H1 (cell line): ENCODE measurements at regions not wholly inside any gene's neighbourhood (a gene's known extent, or its start where the extent isn't known, plus 50 kb on each side); places are given as distances from the start of the nearest gene placed in this dataset.

Source experiments
- CEBPB ChIP-seq: IDR thresholded peaks from 2 replicates; pipeline ENCODE4 v1.6.1; 2012; ENCODE audit warnings: low read depth, low read length
- CHD1 ChIP-seq: IDR thresholded peaks from 2 replicates; pipeline ENCODE4 v1.6.1; 2012; ENCODE audit warnings: low read depth, low read length, improper control_type of control experiment
- CHD2 ChIP-seq: IDR thresholded peaks from 2 replicates; pipeline ENCODE4 v1.6.1; 2012; ENCODE audit warnings: low read length, improper control_type of control experiment
- CREB1 ChIP-seq: IDR thresholded peaks from 2 replicates; pipeline ENCODE4 v1.6.1; 2012; ENCODE audit warnings: inconsistent platforms
- CTBP2 ChIP-seq: IDR thresholded peaks from 2 replicates; pipeline ENCODE4 v1.7.0; 2011; ENCODE audit warnings: borderline replicate concordance, mild to moderate bottlenecking, moderate library complexity, mixed read lengths, low read length; ENCODE audit not compliant: insufficient read depth, insufficient read length
- EGR1 ChIP-seq: IDR thresholded peaks from 2 replicates; pipeline ENCODE4 v1.6.1; 2011; ENCODE audit warnings: low read depth, low read length, borderline replicate concordance
- EP300 ChIP-seq, 2 experiments: IDR thresholded peaks; 1 replicate in 1 of 2; 2 replicates in 1 of 2; pipeline ENCODE4 v1.6.1; 2011 to 2012; ENCODE audit warnings: low read depth in 2 of 2, low read length in 2 of 2, mild to moderate bottlenecking in 2 of 2, borderline replicate concordance in 1 of 2, inconsistent platforms in 1 of 2, moderate library complexity in 1 of 2
- GTF2F1 ChIP-seq: IDR thresholded peaks from 2 replicates; pipeline ENCODE4 v1.6.1; 2012; ENCODE audit warnings: low read depth, low read length, improper control_type of control experiment, borderline replicate concordance
- JUN ChIP-seq: IDR thresholded peaks from 2 replicates; pipeline ENCODE4 v1.6.1; 2011; ENCODE audit warnings: low read depth, mild to moderate bottlenecking, improper control_type of control experiment, low read length
- MAFK ChIP-seq: IDR thresholded peaks from 2 replicates; pipeline ENCODE4 v1.6.1; 2012; ENCODE audit warnings: low read depth, mild to moderate bottlenecking, improper control_type of control experiment, low read length
- NRF1 ChIP-seq: IDR thresholded peaks from 2 replicates; pipeline ENCODE4 v1.6.1; 2011; ENCODE audit warnings: mild to moderate bottlenecking, low read depth, low read length, improper control_type of control experiment
- RFX5 ChIP-seq: IDR thresholded peaks from 2 replicates; pipeline ENCODE4 v1.6.1; 2011; ENCODE audit warnings: low read depth, low read length, improper control_type of control experiment, borderline replicate concordance
- RXRA ChIP-seq: IDR thresholded peaks from 2 replicates; pipeline ENCODE4 v1.6.1; 2011; ENCODE audit warnings: low read depth, mild to moderate bottlenecking, low read length, moderate library complexity; ENCODE audit not compliant: insufficient read depth
- TAF7 ChIP-seq: optimal IDR thresholded peaks from 2 replicates; pipeline ENCODE3; 2011; ENCODE audit warnings: low read depth, mild to moderate bottlenecking, inconsistent platforms, low read length, moderate library complexity, borderline replicate concordance
- TEAD4 ChIP-seq: IDR thresholded peaks from 2 replicates; pipeline ENCODE4 v1.6.1; 2012; ENCODE audit warnings: low read depth, low read length, inconsistent platforms, mixed read lengths
- TF ChIP-seq, protein P1 (sequence below), 3 experiments: IDR thresholded peaks; 1 replicate in 2 of 3; 2 replicates in 1 of 3; pipeline versions ENCODE4 v1.5.1 to v1.6.1; 2011; ENCODE audit warnings: low read length in 3 of 3, mild to moderate bottlenecking in 3 of 3, inconsistent platforms in 2 of 3, low read depth in 1 of 3, moderate library complexity in 1 of 3; ENCODE audit not compliant: insufficient read depth in 1 of 3; ENCODE audit errors: control extremely low read depth in 1 of 3
- TF ChIP-seq, protein P2 (sequence below): IDR thresholded peaks from 2 replicates; pipeline ENCODE4 v1.6.1; 2011; ENCODE audit warnings: low read length, improper control_type of control experiment
- TF ChIP-seq, protein P3 (sequence below): IDR thresholded peaks from 2 replicates; pipeline ENCODE4 v1.6.1; 2011; ENCODE audit warnings: low read depth, mild to moderate bottlenecking, low read length; ENCODE audit not compliant: insufficient read depth

DNA sequence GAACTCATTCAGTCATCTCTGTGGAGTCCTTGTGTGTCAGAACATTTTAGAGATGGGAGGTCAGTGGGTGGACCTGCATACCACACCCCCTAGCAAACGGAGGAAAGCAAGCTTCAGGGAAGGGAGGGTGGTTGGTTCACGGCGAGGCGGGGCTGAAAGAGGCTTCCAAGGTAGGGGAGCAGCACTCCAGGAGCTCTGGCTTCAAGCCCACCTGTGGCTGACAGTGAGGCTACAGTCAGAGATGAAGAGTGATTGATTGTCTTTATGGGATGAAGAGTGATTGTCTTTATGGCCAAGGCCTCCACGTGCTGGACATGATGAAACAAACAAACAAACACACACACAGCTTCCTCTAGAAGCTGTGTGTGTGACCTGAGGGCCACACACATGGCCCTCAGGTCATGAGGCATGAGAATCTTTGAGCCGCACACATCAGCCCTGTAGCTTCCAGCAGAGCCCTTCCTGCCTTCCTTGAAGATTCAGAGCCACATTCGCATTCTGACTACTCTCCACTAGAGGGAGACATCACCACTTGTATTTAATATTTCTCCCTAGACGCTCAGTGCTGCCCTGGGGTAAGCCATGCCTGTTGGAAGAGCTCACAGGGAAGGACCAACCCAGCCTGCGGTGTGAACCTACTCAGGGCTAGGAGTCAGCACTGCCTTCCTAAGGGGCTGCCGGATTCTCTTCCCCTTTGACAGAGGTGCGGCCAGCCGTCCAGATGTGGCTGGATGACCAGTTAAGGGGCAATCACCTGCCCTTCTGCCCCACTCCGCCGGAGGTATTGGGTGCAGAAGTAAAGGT, 54.4 kb upstream of the KCNA1 start (continued):
- TF ChIP-seq CTBP2 (no peak), GTF2F1 (no peak), RFX5 (no peak), EP300 (IDR thresholded peaks at IDR 0.05; ENCODE audit: borderline replicate concordance in 1 of 2, low read depth in 2 of 2, low read length in 2 of 2) (no peak), TEAD4 (0 out of 2 replicates have a peak, but pooled peaks have one; percentile 4), CHD2 (no peak), TAF7 (no peak), RXRA (no peak), NRF1 (no peak), MAFK (no peak), CEBPB (no peak), CHD1 (no peak), CREB1 (no peak), EGR1 (no peak), JUN (no peak)
- TF ChIP-seq, protein P1, sequence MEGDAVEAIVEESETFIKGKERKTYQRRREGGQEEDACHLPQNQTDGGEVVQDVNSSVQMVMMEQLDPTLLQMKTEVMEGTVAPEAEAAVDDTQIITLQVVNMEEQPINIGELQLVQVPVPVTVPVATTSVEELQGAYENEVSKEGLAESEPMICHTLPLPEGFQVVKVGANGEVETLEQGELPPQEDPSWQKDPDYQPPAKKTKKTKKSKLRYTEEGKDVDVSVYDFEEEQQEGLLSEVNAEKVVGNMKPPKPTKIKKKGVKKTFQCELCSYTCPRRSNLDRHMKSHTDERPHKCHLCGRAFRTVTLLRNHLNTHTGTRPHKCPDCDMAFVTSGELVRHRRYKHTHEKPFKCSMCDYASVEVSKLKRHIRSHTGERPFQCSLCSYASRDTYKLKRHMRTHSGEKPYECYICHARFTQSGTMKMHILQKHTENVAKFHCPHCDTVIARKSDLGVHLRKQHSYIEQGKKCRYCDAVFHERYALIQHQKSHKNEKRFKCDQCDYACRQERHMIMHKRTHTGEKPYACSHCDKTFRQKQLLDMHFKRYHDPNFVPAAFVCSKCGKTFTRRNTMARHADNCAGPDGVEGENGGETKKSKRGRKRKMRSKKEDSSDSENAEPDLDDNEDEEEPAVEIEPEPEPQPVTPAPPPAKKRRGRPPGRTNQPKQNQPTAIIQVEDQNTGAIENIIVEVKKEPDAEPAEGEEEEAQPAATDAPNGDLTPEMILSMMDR (IDR thresholded peaks at IDR 0.05; ENCODE audit: control extremely low read depth in 1 of 3, insufficient read depth in 1 of 3, low read depth in 1 of 3, low read length in 3 of 3) = peak; percentile 24 to 84 (median 83)
- TF ChIP-seq, protein P2, sequence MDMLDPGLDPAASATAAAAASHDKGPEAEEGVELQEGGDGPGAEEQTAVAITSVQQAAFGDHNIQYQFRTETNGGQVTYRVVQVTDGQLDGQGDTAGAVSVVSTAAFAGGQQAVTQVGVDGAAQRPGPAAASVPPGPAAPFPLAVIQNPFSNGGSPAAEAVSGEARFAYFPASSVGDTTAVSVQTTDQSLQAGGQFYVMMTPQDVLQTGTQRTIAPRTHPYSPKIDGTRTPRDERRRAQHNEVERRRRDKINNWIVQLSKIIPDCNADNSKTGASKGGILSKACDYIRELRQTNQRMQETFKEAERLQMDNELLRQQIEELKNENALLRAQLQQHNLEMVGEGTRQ = no peak
- TF ChIP-seq, protein P3, sequence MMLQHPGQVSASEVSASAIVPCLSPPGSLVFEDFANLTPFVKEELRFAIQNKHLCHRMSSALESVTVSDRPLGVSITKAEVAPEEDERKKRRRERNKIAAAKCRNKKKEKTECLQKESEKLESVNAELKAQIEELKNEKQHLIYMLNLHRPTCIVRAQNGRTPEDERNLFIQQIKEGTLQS = no peak
